ENCODE measurements at regions not wholly inside any gene's neighbourhood (a gene's known extent, or its start where the extent isn't known, plus 50 kb on each side); places are given as distances from the start of the nearest gene placed in this dataset.

GRCh38 chr7:32214913-32215312, 144.7 kb upstream of the PDE1C start:
- Histone ChIP-seq H3F3A (ENCODE audit: control insufficient read depth, insufficient read depth) (no peaks in the 10 kb centered on the region), H3K9me2 (replicated peaks; ENCODE audit: control insufficient read depth, low read length) (no peaks in the 10 kb centered on the region), H3K27me3 (ENCODE audit: control insufficient read depth, low read length) (no peaks in the 10 kb centered on the region), H3K36me3 (ENCODE audit: control insufficient read depth, low read length) (no peaks in the 10 kb centered on the region), H3K4me3 (ENCODE audit: low read length) (no peak overlapping the region), H3K79me2 (ENCODE audit: control insufficient read depth, low read length) (no peaks in the 10 kb centered on the region), H3K4me1 (ENCODE audit: control insufficient read depth, low read length) (no peaks in the 10 kb centered on the region), H3K9me3 (ENCODE audit: control insufficient read depth, insufficient read depth, low read length) (no peaks in the 10 kb centered on the region), H3K27ac (ENCODE audit: low read depth, low read length) (no peak overlapping the region), H4K20me1 (ENCODE audit: control insufficient read depth, insufficient read depth, low read depth, low read length) (no peaks in the 10 kb centered on the region), H3K4me2 (ENCODE audit: low read length) (no peak overlapping the region)
- no peak for TF ChIP-seq EZH2phosphoT487 (IDR thresholded peaks at IDR 0.05; ENCODE audit: borderline replicate concordance, low read length)

- no peaks in the 10 kb centered on the region for H3K36me3 ChIP-seq (ENCODE audit: control insufficient read depth, low read length)
- H3K9me2 ChIP-seq (replicated peaks; ENCODE audit: control insufficient read depth, low read length) = no peaks in the 10 kb centered on the region
- H4K20me1 ChIP-seq (ENCODE audit: control insufficient read depth, insufficient read depth, low read depth, low read length) = no peaks in the 10 kb centered on the region
- no peak overlapping the region for H3K4me2 ChIP-seq (ENCODE audit: low read length)
- H3K27ac ChIP-seq (ENCODE audit: low read depth, low read length) = no peak overlapping the region
- no peak overlapping the region for H3K4me3 ChIP-seq (ENCODE audit: low read length)
- H3K9me3 ChIP-seq (ENCODE audit: control insufficient read depth, insufficient read depth, low read length) = no peaks in the 10 kb centered on the region
- no peaks in the 10 kb centered on the region for H3K4me1 ChIP-seq (ENCODE audit: control insufficient read depth, low read length)
- no peaks in the 10 kb centered on the region for H3F3A ChIP-seq (ENCODE audit: control insufficient read depth, insufficient read depth)
- no peaks in the 10 kb centered on the region for H3K79me2 ChIP-seq (ENCODE audit: control insufficient read depth, low read length)
- no peak for TF ChIP-seq CTCF (IDR thresholded peaks at IDR 0.05; ENCODE audit: low read depth, low read length, poor library complexity, severe bottlenecking)
- no peak for TF ChIP-seq EZH2phosphoT487 (IDR thresholded peaks at IDR 0.05; ENCODE audit: borderline replicate concordance, low read length)
- H3K27me3 ChIP-seq (ENCODE audit: control insufficient read depth, low read length) = 0 out of 2 replicates have a peak, but pooled peaks cover 3% of the 10 kb centered on the region
These were observed 142.1 kb upstream of the PDE1C start for GRCh38 chr7:32212321-32212720.

- Histone ChIP-seq H3K4me2 (ENCODE audit: low read length) (no peak overlapping the region), H3K27ac (ENCODE audit: low read depth, low read length) (no peak overlapping the region)
These were observed 136.8 kb upstream of the PDE1C start for GRCh38 chr7:32206987-32207386.

More at GRCh38 chr7:32206987-32207386, 136.8 kb upstream of the PDE1C start:
- Histone ChIP-seq H3K4me1 (ENCODE audit: control insufficient read depth, low read length) (no peaks in the 10 kb centered on the region), H3K27me3 (ENCODE audit: control insufficient read depth, low read length) (0 out of 2 replicates have a peak, but pooled peaks cover 3% of the 10 kb centered on the region), H3K36me3 (ENCODE audit: control insufficient read depth, low read length) (no peaks in the 10 kb centered on the region), H3K4me3 (ENCODE audit: low read length) (no peak overlapping the region), H3K9me3 (ENCODE audit: control insufficient read depth, insufficient read depth, low read length) (peaks cover 9% of the 10 kb centered on the region; the same call in 1 of the 2 replicates), H3F3A (ENCODE audit: control insufficient read depth, insufficient read depth) (no peaks in the 10 kb centered on the region), H4K20me1 (ENCODE audit: control insufficient read depth, insufficient read depth, low read depth, low read length) (no peaks in the 10 kb centered on the region), H3K79me2 (ENCODE audit: control insufficient read depth, low read length) (no peaks in the 10 kb centered on the region), H3K9me2 (replicated peaks; ENCODE audit: control insufficient read depth, low read length) (no peaks in the 10 kb centered on the region)
- no peak for TF ChIP-seq EZH2phosphoT487 (IDR thresholded peaks at IDR 0.05; ENCODE audit: borderline replicate concordance, low read length)
- no peak for TF ChIP-seq CTCF (IDR thresholded peaks at IDR 0.05; ENCODE audit: low read depth, low read length, poor library complexity, severe bottlenecking)

Data from DOHH2 (cell line).